ENCODE measurements at regions not wholly inside any gene's neighbourhood (a gene's known extent, or its start where the extent isn't known, plus 50 kb on each side); places are given as distances from the start of the nearest gene placed in this dataset.

GRCh38 chr12:81950871-81951270 is 191.7 kb upstream of the PPFIA2 start:
- TF ChIP-seq CTCF (conservative IDR thresholded peaks at IDR 0.05) (no peak), ZFX (IDR thresholded peaks at IDR 0.05) (no peak)
- H3K27ac ChIP-seq, result no peak overlapping the region

- H3K27ac ChIP-seq, result no peak overlapping the region
- no peak for TF ChIP-seq CTCF (conservative IDR thresholded peaks at IDR 0.05)
- TF ChIP-seq ZFX (IDR thresholded peaks at IDR 0.05), result no peak
Observed at GRCh38 chr12:81949841-81950308, 190.7 kb upstream of the PPFIA2 start.

GRCh38 chr12:81949416-81949815 is 190.3 kb upstream of the PPFIA2 start:
- H3K27ac ChIP-seq, result no peak overlapping the region
- no peak for TF ChIP-seq ZFX (IDR thresholded peaks at IDR 0.05)
- TF ChIP-seq CTCF (conservative IDR thresholded peaks at IDR 0.05), result no peak

- TF ChIP-seq ZFX (IDR thresholded peaks at IDR 0.05), result no peak
- TF ChIP-seq CTCF (conservative IDR thresholded peaks at IDR 0.05), result no peak
- H3K27ac ChIP-seq, result no peak overlapping the region
Observed at GRCh38 chr12:81944886-81945285, 185.7 kb upstream of the PPFIA2 start.

- no peak for TF ChIP-seq CTCF (conservative IDR thresholded peaks at IDR 0.05)
- no peak for TF ChIP-seq ZFX (IDR thresholded peaks at IDR 0.05)
- no peak overlapping the region for H3K27ac ChIP-seq
Observed at GRCh38 chr12:81942594-81942993, 183.4 kb upstream of the PPFIA2 start.

- TF ChIP-seq ZFX (IDR thresholded peaks at IDR 0.05) (no peak), CTCF (conservative IDR thresholded peaks at IDR 0.05) (no peak)
- H3K27ac ChIP-seq, result no peak overlapping the region
Observed at GRCh38 chr12:81930037-81930436, 170.9 kb upstream of the PPFIA2 start.

GRCh38 chr12:81896771-81897170 is 137.6 kb upstream of the PPFIA2 start:
- no peak for TF ChIP-seq CTCF (conservative IDR thresholded peaks at IDR 0.05)
- no peak for TF ChIP-seq ZFX (IDR thresholded peaks at IDR 0.05)
- H3K27ac ChIP-seq, result no peak overlapping the region

Measured in C4-2B (cell line).